HK-2 (cell line): ENCODE measurements at regions not wholly inside any gene's neighbourhood (a gene's known extent, or its start where the extent isn't known, plus 50 kb on each side); places are given as distances from the start of the nearest gene placed in this dataset.
"Not testable (repeated sequence)": the region's sequence is repeated elsewhere in the genome, so short reads cannot be mapped to it uniquely, and the experiment has no call there.

Experiments used
- DNase-seq: peaks from one replicate; pipeline ENCODE4 v3.0.0-alpha.2; 2018; ENCODE audit not compliant: unreplicated experiment

- no peak for DNase-seq
Measured at GRCh38 chr17:62322313-62322712, 58.0 kb upstream of the EFCAB3 start.

DNA sequence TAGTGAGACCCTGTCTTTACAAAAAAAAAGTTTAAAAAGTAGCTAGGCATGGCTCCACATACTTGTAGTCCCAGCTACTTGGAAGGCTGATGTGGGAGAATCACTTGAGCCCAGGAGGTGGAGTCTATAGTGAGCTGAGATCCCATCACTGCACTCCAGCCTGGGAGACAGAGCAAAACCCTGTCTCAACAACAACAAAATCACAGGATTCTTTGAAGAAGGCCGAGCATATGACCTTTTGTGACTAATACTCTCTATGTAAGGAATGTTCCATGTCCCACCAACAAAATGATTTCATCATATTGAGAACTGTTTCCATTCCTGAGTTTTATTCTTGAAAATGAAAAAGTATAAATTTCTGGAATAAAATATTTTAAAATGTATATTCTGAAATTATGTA, 58.9 kb upstream of the EFCAB3 start:
- no peak for DNase-seq

DNA sequence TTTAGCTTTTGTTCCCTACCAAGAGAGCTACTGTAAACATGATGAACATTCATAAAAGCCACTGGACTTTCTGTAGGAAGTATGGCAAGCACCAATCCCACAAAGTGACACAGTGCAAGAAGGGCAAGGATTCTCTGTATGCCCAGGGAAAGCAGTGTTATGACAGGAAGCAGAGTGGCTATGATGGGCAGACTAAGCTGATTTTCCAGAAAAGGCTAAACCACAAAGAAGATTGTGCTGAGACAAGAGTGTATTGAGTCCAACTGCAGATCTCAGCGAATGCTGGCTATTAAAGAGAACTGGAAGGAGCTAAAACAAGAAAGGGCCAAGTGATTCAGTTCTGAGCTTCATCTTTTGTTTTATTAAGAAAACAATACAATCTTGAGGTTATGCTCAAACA, 60.5 kb upstream of the EFCAB3 start:
- no peak for DNase-seq

DNA sequence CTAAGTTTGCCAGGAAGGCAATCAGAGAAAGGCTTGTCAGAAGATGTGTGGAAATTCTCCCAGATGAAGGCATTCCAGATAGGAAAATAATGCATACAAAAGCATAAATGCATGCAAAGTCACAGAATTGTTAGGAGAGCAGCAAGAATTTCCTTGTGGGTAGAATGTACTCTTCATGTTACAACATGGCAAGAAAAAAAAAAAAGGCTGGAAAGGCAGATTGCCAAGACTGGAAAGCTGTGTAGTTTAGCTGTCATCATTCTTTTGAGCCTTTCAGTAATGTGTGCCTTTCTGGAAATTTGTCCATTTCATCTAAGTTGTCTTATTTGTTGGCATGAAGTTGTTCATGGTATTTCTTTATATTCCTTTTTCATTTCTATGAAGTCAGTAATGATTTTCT, 71.0 kb upstream of the EFCAB3 start:
- DNase-seq: no peak

DNA sequence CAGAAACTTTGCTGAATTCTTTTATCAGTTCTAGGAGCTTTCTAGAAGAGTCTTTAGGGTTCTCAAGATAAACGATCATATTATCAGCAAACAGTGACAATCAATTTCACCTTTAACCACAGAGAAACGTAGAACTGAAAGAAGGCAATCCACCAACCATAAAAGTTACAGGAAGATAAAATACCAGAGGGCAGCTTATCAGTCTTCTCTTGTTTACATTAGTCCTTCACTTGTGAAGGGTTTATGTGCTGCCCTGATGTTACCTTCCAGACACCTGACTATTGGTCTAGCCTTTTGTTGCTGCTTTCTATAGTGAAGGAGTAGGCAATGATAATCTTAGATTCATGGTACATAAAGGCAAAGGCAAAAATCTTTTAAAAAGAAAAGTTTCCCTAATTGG, 73.2 kb upstream of the EFCAB3 start:
- no peak for DNase-seq

GRCh38 chr17:62303476-62303875, 76.9 kb upstream of the EFCAB3 start:
- no peak for DNase-seq

DNA sequence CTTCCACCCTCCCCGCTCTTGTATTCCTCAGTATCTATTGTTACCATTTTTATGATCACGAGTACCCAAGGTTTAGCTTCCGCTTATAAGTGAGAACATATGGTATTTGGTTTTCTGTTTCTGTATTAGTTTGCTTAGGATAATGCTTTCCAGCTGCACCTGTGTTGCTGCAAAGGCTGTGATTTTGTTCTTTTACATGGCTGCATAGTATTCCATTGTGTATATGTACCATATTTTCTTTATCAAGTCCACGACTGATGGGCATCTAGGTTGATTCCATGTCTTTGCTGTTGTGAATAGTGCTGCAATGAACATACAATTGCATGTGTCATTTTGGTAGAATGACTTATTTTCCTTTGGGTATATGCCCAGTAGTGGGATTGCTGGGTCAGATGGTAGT, 79.7 kb upstream of the EFCAB3 start:
- no peak for DNase-seq

DNA sequence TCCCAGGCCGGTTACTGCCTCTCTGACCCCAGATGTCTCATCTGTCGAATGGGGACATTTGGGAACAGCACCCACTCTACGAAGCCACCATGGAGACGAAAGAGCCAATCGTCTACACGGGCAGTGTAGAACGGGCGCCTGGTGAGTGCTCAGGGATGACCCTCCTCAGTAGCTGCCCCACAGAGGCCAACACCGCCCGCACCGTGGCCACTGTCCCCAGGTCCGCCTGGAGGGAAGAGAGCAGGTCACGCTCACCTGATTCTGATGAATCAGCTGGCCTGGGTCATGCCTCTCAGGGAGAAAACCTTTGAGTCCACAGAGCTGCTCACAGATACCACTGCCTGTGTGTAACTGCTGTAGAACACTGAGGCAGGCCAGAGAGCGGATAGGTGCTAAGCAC, 105.1 kb upstream of the EFCAB3 start:
- DNase-seq: not testable (repeated sequence)

- DNase-seq: not testable (repeated sequence)
Measured at GRCh38 chr17:62268361-62268760, 112.0 kb upstream of the EFCAB3 start.

DNA sequence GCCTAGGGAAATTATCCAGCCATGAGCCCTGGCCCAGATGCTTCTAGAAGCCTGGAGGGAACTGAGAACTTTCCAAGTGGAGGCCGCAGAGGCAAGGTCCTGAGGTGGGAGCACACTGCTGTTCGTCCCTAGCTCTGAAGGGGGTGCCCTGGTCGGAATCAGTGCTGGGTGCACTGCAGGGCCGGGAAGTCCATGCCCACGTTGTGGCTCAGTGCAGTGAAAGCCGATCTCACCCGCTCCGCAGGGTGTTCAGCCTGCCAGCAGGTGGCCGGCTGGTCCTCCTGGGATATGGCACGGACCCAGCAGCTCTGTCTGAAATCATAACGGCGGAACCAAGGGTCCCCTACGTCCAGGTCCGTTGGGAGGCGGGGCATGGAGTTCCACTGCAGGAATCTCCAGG, 115.4 kb upstream of the EFCAB3 start:
- not testable (repeated sequence) for DNase-seq

GRCh38 chr17:62255791-62256190, 124.6 kb upstream of the EFCAB3 start:
- DNase-seq: not testable (repeated sequence)

GRCh38 chr17:62242076-62242475, 138.3 kb upstream of the EFCAB3 start:
- not testable (repeated sequence) for DNase-seq

- not testable (repeated sequence) for DNase-seq
Measured at GRCh38 chr17:62239569-62239968, 140.8 kb upstream of the EFCAB3 start.

- DNase-seq: not testable (repeated sequence)
Measured at GRCh38 chr17:62238551-62239338, 141.6 kb upstream of the EFCAB3 start.

- not testable (repeated sequence) for DNase-seq
Measured at GRCh38 chr17:62233822-62234481, 146.4 kb upstream of the EFCAB3 start.

GRCh38 chr17:62231293-62231692, 149.1 kb upstream of the EFCAB3 start:
- DNase-seq: not testable (repeated sequence)

- not testable (repeated sequence) for DNase-seq
Measured at GRCh38 chr17:62226610-62227240, 153.6 kb upstream of the EFCAB3 start.

GRCh38 chr17:62223585-62223984, 156.8 kb upstream of the EFCAB3 start:
- not testable (repeated sequence) for DNase-seq

DNA sequence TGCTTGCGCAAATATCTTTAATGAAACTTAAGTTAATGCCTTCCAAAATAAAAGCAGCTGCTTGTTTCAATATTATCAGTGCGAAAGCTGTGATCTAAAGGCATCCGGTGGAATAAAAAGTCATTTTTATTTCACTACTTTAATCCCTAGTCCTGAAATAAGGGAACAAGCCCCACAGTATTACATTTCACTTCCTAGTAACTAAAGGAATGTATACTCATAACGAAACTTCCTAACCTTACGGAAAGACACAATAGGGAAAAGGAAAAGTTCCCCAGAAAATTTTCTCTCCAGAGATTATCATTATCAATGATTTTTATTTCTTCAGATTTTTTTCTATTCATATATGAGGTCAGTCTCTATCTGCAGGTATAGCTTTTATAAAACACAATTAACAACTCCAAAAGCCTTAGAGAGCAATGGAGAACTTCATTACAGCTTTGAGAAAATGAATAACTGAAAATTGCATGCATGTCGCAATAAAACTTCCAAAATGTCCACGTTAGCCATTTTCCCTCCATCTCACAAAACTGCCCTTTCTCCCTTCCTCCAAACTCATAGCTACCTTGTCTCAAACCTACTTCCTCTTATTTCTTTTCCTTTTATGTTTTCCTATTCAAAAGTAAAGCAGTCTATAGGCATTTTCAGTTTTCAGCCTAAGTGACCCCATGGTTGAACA, 154.3 kb upstream of the MED13 start:
- DNase-seq: no peak

DNA sequence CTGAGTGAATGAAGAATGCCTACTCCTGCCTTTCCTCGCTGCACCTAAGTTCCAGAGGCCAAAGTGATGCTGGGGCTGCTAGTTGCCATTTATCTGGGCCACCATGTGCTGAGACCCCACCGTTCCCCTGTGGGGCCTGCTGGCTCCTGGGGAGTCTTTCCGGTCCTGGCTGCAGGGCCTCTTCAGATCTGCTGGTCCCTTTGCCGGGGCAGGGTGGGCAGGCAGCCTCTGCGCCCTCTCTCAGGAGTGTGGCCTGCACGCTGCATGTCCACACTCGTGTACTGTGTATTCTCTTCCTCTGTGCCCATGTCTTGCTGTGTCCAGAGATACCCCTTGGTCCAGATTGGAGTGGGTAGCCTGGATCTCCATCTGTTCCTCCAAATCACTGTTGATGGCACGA, 151.8 kb upstream of the MED13 start:
- DNase-seq: no peak

- not testable (repeated sequence) for DNase-seq
Measured at GRCh38 chr17:62215891-62216290, 150.8 kb upstream of the MED13 start.

- DNase-seq: no peak
Measured at GRCh38 chr17:62206550-62206949, 141.5 kb upstream of the MED13 start.
